GM21825 (cell line): ENCODE measurements at regions not wholly inside any gene's neighbourhood (a gene's known extent, or its start where the extent isn't known, plus 50 kb on each side); places are given as distances from the start of the nearest gene placed in this dataset.

Source experiments
- ATAC-seq: cut with Tn5 transposase; IDR thresholded peaks from one replicate; pipeline ENCODE4 v1.9.1; 2021; ENCODE audit warnings: mild to moderate bottlenecking, moderate library complexity; ENCODE audit not compliant: unreplicated experiment

- no peak for ATAC-seq
Measured at GRCh38 chr1:29482064-29482463, 245.7 kb downstream of the PTPRU start.

GRCh38 chr1:29481031-29481430, 244.7 kb downstream of the PTPRU start:
- no peak for ATAC-seq

DNA sequence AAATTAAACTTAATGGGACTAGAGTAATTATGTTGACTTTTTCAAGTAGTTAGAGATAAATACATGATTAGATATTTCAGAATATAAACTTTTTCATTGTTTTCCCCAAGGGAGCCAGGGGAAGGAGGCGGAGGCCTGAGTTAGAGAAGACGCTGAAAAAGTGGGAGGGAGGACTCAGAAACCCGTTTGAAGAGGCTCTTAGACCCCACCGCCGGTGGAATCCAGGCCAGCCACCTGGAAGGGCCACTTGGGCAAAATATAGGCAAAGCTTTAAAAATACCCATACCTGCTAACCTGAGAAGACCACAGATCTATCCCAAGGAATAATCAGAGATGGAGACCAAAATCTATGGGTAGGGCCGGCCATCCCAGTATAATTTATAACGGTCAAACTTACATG, 242.6 kb downstream of the PTPRU start:
- ATAC-seq, result no peak

GRCh38 chr1:29478151-29478791, 241.9 kb downstream of the PTPRU start:
- no peak for ATAC-seq

DNA sequence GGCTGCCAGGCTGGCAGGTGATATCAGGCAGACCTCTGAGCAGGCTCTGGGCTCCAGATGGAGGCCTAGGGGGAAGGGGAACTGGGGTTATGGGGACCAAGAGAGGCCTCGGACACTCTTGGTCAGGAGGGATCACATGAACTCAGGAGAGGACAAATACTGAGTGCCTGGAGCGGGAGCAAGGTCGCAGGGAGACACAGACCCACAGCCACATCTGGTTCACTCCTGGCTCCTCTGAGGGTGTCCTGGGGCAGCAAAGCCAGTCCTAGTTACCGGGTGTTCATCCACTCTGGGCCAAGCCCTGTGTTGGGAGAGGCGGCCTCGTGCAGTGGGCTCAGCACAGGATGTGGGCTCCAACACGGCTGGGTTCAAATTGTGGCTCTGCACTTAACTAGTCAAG, 239.0 kb downstream of the PTPRU start:
- ATAC-seq, result no peak

- ATAC-seq, result no peak
Measured at GRCh38 chr1:29474274-29475244, 238.2 kb downstream of the PTPRU start.

GRCh38 chr1:29473161-29473855, 237.0 kb downstream of the PTPRU start:
- no peak for ATAC-seq

DNA sequence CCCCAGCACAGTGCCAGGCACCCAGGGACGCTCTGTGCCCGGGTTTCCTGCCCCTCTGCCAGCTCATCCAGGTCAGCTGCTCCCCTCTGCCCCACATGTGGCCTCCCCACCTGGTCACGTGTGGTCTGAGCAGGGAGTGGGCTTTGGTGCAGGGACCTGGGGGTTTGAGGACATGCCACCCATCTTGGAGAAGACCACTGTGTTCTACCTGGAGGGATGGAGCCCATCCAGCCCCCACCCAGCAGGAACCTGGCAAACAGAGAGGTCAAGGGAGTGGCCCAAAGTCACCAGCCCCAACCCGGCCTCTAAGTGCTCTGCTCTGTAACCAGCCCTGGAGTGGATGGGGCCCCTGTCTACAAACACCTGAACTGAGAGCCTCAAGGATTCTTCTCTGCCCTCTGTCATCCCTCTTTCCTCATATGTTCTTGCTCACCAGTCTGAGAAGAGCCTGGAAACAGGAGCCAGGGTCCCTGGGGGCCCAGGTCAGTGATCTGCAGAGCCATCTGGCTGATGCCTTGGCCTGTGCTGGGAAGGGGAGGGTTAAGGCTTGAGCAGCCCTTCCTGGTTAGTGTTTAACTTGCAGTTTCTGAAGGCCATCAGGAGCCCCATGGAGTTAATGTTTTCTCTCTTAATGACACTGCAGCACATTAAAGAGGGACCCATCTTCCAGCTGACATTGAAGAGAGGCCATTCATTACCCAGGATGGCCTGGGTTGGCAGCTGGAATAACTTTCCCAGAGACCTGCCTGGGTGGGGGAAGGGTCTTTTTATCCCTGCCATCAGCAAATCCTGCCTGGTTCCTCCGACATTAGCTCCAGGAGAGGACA, 235.4 kb downstream of the PTPRU start:
- ATAC-seq, result no peak

DNA sequence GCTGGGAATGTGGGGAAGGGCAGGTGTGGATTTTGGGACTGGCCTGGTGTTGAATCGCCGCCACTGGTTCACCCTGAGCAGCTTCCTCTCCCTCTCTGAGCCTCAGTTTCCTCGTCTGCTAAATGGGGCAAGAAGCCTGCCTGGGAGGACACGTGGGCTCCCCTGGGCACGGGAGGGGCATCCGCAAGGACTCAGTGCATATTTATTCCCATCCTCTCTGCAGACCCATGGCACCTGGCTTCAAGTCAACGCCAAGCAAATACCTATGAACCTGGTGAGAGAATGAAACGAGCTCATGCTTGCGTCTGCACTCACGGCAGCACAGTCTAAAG, 234.4 kb downstream of the PTPRU start:
- ATAC-seq, result no peak

GRCh38 chr1:29470087-29470787, 233.9 kb downstream of the PTPRU start:
- no peak for ATAC-seq

DNA sequence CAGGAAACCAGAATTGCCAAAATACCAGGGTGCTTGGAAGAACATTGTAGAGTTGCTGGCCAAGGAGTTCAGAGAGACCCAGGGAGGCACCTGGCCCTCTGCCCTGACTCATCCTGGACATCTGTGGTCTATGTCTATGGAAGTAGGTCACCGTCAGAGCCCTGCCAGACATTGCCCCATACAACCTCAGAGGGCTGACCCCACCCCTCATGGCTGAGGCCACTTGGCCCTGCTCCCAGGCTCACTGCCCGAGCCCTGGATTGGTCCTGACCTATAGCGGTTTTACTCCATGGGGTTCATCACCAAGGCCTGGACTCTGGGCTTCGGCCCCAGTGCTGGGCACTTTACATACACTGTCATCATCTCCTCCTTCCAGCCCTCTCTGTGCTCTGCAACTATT, 233.1 kb downstream of the PTPRU start:
- ATAC-seq, result no peak

DNA sequence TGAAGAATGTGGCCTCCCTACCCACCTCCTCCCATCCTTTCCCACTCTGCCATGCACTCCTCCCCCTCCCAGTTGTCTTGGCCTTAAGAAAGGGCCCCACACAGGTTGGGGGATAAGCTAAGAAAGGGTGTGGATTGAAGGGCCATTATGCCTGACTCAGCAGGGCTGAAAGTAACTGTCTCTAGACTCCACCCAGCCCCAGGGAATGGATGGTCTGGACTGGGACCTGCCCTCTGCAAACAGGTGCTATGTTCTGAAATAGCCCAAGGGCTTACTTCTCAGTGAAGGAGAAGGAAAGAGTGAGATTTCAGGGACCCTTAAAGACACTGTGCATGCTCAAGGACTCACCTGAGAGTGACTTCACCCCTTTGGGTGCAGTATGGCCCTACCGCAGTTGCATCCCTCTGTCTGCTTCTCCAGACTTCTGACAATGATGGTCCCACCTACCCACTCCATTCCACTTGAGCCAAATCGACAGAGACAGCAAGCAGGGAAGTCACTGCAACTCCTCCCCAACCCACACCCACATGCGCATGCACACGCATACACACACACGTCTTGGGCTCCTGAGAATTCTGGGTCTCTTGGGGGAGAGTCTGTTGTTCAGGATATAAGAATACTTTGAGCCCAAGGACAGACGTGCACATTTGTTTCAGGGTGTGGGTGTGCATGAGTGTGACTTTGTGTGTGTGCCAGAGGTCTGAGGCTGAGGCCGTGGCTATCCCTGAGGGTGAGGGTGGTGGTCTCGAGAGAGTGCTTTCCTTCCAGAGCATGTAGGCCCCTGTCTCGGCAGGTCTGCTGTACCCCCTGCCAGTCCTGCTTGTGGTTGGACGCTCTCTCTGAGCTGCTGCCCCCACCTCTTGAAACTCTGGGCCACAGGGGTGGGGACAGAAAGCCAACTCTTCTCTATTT, 231.9 kb downstream of the PTPRU start:
- ATAC-seq, result no peak

DNA sequence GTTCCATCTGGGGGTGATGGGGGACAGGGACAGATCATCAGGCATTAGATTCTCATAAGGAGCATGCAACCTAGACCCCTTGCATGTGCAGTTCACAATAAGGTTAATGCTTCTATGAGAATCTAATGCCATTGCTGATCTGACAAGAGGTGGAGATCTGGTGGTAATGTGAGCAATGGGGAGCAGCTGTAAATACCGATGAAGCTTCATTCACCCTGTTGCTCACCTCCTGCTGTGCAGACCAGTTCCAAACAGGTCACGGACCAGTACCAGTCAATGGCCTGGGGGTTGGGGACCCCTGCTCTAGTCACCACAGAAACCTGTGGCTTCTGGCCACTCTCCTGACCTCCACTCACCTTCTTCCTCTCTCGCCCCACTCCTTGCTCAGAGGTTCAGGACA, 229.9 kb downstream of the PTPRU start:
- no peak for ATAC-seq

GRCh38 chr1:29465755-29466154, 229.4 kb downstream of the PTPRU start:
- ATAC-seq, result no peak

GRCh38 chr1:29462096-29462495, 225.8 kb downstream of the PTPRU start:
- no peak for ATAC-seq

DNA sequence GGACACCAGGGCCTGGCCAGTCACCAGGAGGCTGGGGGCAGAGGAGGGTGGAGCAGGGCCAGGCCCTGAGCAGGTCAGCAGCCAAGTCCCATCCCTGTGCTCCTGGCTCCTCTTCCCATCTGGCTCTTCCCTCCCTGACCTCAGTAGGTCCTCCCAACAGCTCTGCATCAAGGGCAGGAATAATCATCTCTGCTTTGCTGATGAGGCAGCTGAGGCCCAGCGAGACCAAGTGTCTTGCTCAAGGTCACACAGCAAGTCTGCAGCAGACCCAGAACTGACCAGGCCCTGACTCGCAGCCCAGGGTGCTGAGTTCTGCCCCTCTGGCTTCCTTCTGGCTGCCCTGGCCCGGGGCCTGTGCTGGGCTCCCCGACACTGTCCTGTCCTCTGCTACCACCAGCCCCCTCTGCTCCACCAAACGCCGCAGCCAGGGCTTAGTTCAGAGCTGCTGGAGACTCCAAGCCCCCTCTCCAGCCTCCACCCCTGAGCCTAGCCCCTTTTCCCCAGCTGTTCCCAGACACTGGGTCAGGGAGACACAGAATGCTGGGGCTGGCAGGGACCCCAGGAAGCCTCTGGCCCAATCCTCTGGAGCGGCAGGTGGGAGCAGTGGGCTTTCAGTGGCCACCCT, 224.9 kb downstream of the PTPRU start:
- ATAC-seq, result no peak

DNA sequence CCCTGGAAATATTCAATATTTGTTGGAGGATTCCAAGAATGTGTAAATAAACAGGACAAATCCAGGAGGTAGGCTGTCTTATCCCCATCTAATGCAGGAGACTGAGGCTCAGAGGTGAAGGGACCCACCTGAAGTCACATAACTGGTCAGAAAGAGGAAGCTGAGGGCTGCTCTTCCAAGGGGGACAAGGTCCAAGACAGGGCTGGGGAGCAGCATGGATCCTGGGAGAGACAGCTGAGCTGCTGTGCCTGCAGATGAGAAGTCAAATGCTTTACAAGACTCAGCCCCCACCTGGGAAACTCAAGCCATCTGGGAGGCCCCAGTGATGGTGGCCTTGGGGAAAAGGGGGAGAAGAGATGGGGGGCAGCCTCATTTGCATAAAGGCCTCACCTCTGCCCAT, 224.4 kb downstream of the PTPRU start:
- no peak for ATAC-seq

DNA sequence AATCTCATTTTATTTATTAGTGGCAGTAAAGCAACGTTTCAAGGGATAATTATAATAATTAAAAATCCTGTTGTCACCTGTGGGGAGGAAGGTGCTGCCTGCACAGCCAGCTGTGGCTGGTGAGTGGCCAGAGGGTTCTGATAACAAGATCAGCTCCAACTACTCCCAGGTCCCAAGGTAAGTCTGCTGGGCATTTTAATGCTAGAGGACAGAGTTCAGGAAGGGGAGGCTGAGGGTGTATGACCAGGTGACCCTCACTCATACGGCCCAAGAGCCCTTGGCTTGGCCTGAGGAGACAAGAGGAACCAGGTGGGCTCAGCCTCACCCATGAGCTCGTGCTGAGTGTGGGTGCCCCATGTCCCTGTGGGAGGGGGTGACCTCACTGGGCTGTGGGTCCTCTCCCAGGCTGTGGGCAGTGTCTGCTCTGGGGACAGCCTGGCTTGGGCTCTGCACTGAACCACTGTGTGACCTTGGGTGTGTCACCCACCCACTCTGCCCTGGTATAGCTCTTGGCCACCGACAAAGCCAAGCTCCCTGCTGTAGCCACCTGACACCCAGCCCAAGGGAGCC, 223.8 kb downstream of the PTPRU start:
- ATAC-seq, result no peak

DNA sequence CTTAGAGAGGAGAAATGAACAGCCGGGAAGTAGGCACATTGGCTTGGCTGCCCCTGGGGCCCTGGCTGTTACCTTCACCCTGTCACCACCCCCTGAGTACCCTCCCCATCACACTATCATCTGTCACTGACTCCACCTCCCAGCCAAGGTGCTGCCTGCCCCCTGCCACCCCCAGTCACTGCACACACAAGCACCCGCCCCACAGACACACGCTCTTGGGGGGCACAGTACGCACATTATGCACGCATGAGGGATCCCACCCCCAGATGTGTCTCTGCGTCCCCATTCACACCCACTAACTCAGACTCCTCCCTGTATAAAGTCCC, 223.3 kb downstream of the PTPRU start:
- no peak for ATAC-seq
